GM10266 (cell line): ENCODE measurements at regions not wholly inside any gene's neighbourhood (a gene's known extent, or its start where the extent isn't known, plus 50 kb on each side); places are given as distances from the start of the nearest gene placed in this dataset.
"Not testable (repeated sequence)": the region's sequence is repeated elsewhere in the genome, so short reads cannot be mapped to it uniquely, and the experiment has no call there.

ENCODE experiments used
- DNase-seq: peaks from one replicate; pipeline ENCODE4 v3.0.0; 2012; ENCODE audit errors: extremely low spot score
- TF ChIP-seq, protein P1 (sequence below): IDR thresholded peaks from 2 replicates; pipeline ENCODE4 v1.5.1; 2012; ENCODE audit warnings: mild to moderate bottlenecking, low read depth; ENCODE audit not compliant: control insufficient read depth, insufficient read depth; ENCODE audit errors: missing control alignments

DNA sequence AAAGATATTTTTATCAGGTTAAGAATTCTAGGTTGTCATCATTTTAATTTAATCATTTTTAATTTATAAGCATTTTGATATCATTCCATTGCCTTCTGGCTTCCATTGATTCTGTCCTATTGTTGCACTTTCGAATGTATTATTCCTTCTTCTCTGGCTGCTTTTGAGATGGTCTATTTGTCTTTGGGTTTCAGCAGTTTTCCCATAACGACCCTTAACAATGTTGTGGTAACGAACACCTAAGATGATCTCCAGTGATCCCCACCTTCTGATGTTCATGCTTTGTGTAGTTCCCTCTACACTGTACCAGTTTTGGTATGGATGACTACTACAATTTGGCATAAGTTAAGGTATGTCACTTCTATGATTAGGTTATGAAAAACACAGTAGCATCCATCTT lies 59.9 kb downstream of the MINAR1 start:
- no peak for DNase-seq
- TF ChIP-seq, protein P1, sequence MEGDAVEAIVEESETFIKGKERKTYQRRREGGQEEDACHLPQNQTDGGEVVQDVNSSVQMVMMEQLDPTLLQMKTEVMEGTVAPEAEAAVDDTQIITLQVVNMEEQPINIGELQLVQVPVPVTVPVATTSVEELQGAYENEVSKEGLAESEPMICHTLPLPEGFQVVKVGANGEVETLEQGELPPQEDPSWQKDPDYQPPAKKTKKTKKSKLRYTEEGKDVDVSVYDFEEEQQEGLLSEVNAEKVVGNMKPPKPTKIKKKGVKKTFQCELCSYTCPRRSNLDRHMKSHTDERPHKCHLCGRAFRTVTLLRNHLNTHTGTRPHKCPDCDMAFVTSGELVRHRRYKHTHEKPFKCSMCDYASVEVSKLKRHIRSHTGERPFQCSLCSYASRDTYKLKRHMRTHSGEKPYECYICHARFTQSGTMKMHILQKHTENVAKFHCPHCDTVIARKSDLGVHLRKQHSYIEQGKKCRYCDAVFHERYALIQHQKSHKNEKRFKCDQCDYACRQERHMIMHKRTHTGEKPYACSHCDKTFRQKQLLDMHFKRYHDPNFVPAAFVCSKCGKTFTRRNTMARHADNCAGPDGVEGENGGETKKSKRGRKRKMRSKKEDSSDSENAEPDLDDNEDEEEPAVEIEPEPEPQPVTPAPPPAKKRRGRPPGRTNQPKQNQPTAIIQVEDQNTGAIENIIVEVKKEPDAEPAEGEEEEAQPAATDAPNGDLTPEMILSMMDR = no peak

DNA sequence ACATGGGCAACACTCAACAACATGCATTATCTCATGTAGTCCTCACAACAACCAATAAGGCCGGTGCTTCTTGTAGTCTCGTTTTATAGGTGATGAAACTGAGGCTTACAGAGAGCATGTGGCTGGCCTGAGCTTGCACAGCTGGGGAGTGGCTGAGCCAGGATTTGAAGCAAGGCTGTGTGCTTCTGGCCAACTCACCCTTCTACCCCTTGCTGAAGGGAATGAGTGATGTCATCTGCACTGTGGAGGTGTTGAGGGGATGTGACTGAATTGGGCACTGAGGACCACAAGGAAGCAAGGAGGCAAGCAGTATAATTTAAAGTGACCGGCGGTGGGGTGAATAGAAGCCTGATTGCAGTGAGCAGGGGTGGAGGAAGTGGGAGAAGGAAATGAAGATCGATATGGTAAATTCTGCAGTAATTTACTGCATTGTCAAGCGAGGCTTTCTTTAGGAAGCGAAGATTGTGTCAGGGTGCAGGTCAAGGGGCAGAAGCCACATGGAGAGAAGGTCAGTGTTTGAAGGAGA lies 62.3 kb downstream of the MINAR1 start:
- no peak for DNase-seq
- TF ChIP-seq, protein P1 = no peak

DNA sequence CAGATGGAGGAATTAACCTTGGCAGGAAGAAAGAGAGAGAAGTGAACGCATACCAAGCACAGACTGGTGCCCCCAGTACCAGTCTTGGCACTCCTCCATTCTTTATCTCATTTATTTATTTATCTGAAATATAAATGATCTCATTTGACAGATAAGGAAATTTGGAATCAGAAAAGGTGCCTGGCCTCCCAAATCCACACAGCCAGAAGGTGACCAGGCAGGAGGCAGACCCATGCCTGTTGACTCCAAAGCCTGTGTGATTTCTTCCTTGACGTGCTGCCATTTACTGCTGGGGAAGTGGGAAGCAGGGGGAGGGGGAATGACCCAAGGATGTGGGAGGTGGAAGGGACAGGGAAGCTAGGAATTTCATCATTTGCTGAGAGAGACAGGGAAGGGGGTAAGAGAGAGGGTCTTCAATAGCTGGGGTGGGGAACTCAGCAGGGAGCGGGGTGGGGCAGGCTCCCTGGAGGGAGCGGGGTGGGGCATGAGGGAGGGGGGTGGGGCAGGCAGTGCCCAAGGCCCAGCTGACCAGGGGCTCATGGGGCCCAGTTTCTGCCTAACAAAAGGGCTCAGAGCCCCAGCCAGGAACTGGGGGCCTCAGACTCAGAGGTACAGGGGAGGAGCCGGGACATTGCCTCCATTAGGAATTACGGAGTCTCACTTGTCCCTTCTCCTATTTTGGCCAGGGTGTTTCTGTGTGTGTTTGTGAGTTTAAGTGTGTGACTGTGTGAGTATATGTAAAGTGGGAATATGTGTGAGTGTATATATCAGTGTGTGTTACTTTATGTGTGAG lies 63.0 kb downstream of the MINAR1 start:
- no peak for DNase-seq
- TF ChIP-seq, protein P1 = no peak

DNA sequence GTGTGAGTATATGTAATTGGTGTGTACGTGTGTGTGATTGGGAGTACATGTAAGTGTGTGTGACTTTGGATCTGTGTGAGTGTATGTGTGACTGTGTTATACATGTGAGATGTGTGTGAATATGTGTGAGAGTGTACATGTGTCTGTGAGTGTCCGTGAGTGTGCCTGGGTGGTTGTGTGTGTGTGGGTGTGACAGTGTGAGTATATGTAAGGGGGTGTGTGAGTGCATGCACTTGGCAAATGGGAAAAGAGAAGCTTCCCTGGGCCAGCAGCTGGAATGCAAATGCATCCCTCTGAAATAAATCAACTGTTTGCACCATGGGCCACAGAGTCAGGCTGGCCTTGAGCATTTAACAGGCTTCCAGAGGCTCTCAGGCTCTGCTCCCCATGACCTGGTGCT lies 63.6 kb downstream of the MINAR1 start:
- TF ChIP-seq, protein P1 = no peak

DNA sequence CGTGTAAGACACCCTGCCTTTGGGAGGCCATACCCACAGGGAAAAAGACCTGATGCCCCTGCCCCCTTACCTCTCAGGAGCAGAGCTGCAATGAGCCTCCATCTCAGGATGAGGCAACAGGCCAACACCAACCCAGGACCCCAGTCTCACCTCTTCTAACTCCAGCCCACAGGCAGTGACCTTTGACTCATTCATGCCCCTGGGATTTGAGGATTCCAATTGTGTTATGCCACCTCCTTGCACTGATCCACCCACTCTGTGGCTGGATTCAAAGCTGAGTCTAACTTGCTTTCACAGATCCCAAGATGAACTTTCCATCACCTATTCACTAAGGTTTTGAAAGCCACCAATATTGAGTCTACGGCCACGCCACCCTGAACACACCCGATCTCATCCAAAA lies 64.7 kb downstream of the MINAR1 start:
- DNase-seq = no peak

More for the DNA sequence above, 63.6 kb downstream of the MINAR1 start:
- no peak for DNase-seq

DNA sequence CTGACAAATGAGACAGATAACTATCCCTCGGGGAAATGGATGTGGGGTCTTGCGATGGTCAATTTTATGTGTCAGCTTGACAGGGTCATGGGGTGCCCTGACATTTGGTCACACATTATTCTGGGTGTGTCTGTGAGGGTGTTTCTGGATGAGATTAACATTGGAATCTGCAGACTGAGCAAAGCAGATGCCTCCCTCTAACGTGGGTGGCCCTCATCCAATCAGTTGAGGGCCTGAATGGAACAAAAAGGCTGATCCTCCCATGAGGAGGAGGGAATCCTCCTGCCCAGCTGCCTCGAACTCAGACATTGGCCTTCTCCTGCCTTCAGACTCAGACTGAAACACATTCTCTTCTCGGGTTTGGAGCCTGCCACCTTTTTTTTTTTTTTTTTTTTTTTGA lies 69.0 kb downstream of the MINAR1 start:
- no peak for DNase-seq
- TF ChIP-seq, protein P1 = no peak

More for the DNA sequence above, 64.7 kb downstream of the MINAR1 start:
- TF ChIP-seq, protein P1 = no peak

DNA sequence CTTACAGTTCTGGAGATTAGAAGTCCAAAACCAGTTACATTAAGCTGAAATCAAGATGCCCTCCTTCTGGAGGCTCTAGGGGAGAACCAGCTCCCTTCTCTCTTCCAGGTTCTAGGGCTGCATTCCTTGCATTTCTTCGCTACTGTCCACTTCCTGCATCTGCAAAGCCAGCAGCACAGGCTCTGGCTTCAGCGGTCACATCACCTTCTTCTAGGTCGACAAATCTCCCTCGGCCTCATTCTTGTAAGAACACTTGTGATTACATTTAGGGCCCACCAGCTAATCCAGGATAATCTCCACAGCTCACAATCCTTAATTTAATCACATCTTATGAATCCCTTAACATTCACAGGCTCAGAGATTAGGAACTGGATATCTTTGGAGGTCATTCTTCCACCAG lies 73.8 kb downstream of the MINAR1 start:
- no peak for DNase-seq
- TF ChIP-seq, protein P1 = no peak

DNA sequence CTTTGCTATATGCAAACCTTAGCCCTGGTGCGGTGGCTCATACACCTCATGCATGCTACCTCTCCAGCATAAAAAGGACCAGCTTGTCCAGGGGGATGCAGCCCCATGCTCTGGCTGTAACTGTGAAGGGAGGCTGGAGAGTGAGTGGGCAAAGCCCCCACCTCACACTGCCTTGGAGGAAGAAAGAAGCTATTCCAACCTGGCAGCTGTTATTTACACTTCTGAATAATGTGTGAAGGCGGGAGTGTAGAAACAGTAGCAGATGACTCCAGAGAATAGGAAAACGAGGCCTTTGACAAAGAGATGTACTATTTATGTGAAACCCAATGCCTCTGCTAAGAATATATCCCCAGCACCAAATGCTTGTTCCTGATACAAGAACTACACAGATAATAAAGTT lies 80.7 kb downstream of the MINAR1 start:
- DNase-seq = not testable (repeated sequence)
